ENCODE measurements at regions not wholly inside any gene's neighbourhood (a gene's known extent, or its start where the extent isn't known, plus 50 kb on each side); places are given as distances from the start of the nearest gene placed in this dataset.
"Not testable (repeated sequence)": the region's sequence is repeated elsewhere in the genome, so short reads cannot be mapped to it uniquely, and the experiment has no call there.

GRCh38 chr9:78172610-78173009 is 63.3 kb upstream of the CEP78 start:
- not testable (repeated sequence) for DNase-seq

GRCh38 chr9:78171651-78172050 is 64.2 kb upstream of the CEP78 start:
- DNase-seq: no peak

GRCh38 chr9:78169125-78169524 is 66.8 kb upstream of the CEP78 start:
- DNase-seq: no peak

GRCh38 chr9:78167356-78167755 is 68.5 kb upstream of the CEP78 start:
- DNase-seq: no peak

GRCh38 chr9:78163834-78164233 is 72.0 kb upstream of the CEP78 start:
- DNase-seq: no peak

- DNase-seq: no peak
These were observed 77.6 kb upstream of the CEP78 start for GRCh38 chr9:78158286-78158685.

- no peak for DNase-seq
These were observed 84.9 kb upstream of the CEP78 start for GRCh38 chr9:78150983-78151356.

- DNase-seq: no peak
These were observed 85.4 kb upstream of the CEP78 start for GRCh38 chr9:78150312-78150982.

GRCh38 chr9:78149702-78150291 is 86.1 kb upstream of the CEP78 start:
- no peak for DNase-seq

GRCh38 chr9:78146241-78146640 is 89.6 kb upstream of the CEP78 start:
- DNase-seq: no peak

- no peak for DNase-seq
These were observed 91.1 kb upstream of the CEP78 start for GRCh38 chr9:78144663-78145377.

GRCh38 chr9:78144008-78144381 is 91.9 kb upstream of the CEP78 start:
- no peak for DNase-seq

- DNase-seq: no peak
These were observed 92.4 kb upstream of the CEP78 start for GRCh38 chr9:78143281-78144007.

GRCh38 chr9:78142264-78142663 is 93.6 kb upstream of the CEP78 start:
- not testable (repeated sequence) for DNase-seq

GRCh38 chr9:78133751-78134150 is 102.1 kb upstream of the CEP78 start:
- no peak for DNase-seq

GRCh38 chr9:78132701-78133058 is 101.1 kb upstream of the GNAQ start:
- DNase-seq: no peak

GRCh38 chr9:78131969-78132700 is 100.5 kb upstream of the GNAQ start:
- DNase-seq: no peak

- DNase-seq: no peak
These were observed 99.2 kb upstream of the GNAQ start for GRCh38 chr9:78130853-78131252.

- no peak for DNase-seq
These were observed 98.4 kb upstream of the GNAQ start for GRCh38 chr9:78130004-78130403.

GRCh38 chr9:78127279-78128225 is 95.9 kb upstream of the GNAQ start:
- DNase-seq: no peak

- DNase-seq: no peak
These were observed 92.2 kb upstream of the GNAQ start for GRCh38 chr9:78123808-78124207.

GRCh38 chr9:78122631-78123030 is 91.0 kb upstream of the GNAQ start:
- no peak for DNase-seq
